Adrenal gland (tissue), 9 donors: ENCODE measurements at regions not wholly inside any gene's neighbourhood (a gene's known extent, or its start where the extent isn't known, plus 50 kb on each side); places are given as distances from the start of the nearest gene placed in this dataset.

Experiments used
- DNase-seq, 7 donors: peaks; one replicate each; pipeline ENCODE4 v3.0.0-alpha.2; 2019 to 2020
- H3K27ac ChIP-seq, 5 donors: fragments of 200-600 bp; sonication (generic) in 4 of 5; 1 replicate in 3 of 5; 2 replicates in 2 of 5; pipeline versions ENCODE4 v1.5.1 to v1.8.0; 2016 to 2020; ENCODE audit warnings: mild to moderate bottlenecking in 1 of 5
- H3K27me3 ChIP-seq: fragments of 200-600 bp; 2 replicates; pipeline ENCODE4 v1.8.0; 2021
- H3K36me3 ChIP-seq, 2 donors: fragments of 200-600 bp; replicated peaks in 1 of 2; 1 replicate in 1 of 2; 2 replicates in 1 of 2; pipeline versions ENCODE4 v1.5.1 to v1.8.0; 2018 to 2022
- H3K4me1 ChIP-seq, 2 donors: fragments of 200-600 bp; replicated peaks in 1 of 2; 1 replicate in 1 of 2; 2 replicates in 1 of 2; pipeline versions ENCODE4 v1.5.1 to v1.8.0; 2018 to 2021
- H3K4me3 ChIP-seq, 4 donors: fragments of 200-600 bp; sonication (generic) in 3 of 4; one replicate each; pipeline ENCODE4 v1.5.1; 2016 to 2018
- H3K9me3 ChIP-seq, 3 donors: fragments of 200-600 bp; sonication (generic) in 1 of 3; replicated peaks in 1 of 3; 1 replicate in 2 of 3; 2 replicates in 1 of 3; pipeline versions ENCODE4 v1.5.1 to v1.8.0; 2016 to 2021
- POLR2A ChIP-seq, 2 donors: fragments of 450-650 bp; IDR thresholded peaks; one replicate each; pipeline ENCODE4 v1.6.1; 2017; ENCODE audit warnings: antibody characterized with exemption in 2 of 2, mild to moderate bottlenecking in 2 of 2, moderate library complexity in 1 of 2
- WGBS, 4 donors: extraction: QIAGEN DNeasy Blood & Tissue Kit in 2 of 4; methylation state at CpG; one replicate each; pipeline versions ENCODE4 v1.1.5 to v1.1.7; 2013 to 2017; 5-methylcytosine and 5-hydroxymethylcytosine counted together
- intact Hi-C, 2 donors: fragments of 100-400 bp; cut with DNase I; formaldehyde crosslinking; loops; one replicate each; pipeline versions ENCODE4 v1.14.1 to v1.15.0; 2022 to 2023
- TF ChIP-seq, protein P1 (sequence below), 6 experiments: fragments of 450-650 bp in 4 of 6; fragments of 200-600 bp in 2 of 6; sonication (generic) in 1 of 6; IDR thresholded peaks; 1 replicate in 5 of 6; 2 replicates in 1 of 6; pipeline versions ENCODE4 v1.5.1 to v1.8.0; 2016 to 2021; ENCODE audit warnings: antibody characterized with exemption in 6 of 6, mild to moderate bottlenecking in 2 of 6, moderate library complexity in 1 of 6
- donor health status: healthy with polysubstance abuse.
- donor health status: Bipolar disorder and iron deficiency.
- donor health status: DM: yes; HTN: yes; CAD: no.
- donor health status: DM: no; HTN: no; CAD: no.
- donor health status: DM: no; HTN: no; CAD: no.

DNA sequence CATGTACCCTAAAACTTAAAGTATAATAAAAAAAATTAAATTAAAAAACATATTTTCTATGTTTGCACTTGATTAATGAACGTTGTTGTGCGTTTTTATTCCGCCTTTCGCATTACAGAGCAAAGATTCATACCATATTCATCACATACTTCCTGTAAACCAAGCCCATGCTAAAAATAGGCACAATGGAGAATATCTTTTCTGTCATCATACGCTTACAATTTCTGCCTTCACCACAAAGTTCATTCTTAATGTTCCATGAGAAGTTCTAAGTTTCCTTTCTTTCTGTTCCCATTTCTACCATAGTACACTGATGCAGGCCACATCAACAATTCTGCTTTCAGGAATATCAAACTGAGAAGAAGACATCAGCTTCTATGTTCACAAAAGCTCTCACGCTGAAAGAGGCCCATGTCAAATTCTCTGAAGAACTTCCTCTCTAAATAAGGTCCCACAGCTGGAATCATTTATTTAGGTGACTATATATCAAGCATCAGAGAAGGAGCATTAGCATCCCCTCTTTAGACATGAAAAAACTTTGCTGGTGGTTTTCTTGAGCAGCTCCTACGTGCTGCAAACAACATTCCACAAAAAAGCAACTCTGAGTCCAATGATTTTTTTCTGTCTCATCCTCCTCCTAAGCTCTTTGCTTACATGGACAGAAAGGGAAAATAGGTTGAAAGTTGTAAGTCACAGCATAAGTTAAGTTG lies 456.4 kb downstream of the CDH10 start:
- Histone ChIP-seq H3K36me3 (no peaks in the 10 kb centered on the region), H3K9me3 (no peaks in the 10 kb centered on the region), H3K27me3 (no peaks in the 10 kb centered on the region), H3K4me3 (no peak overlapping the region), H3K4me1 (no peaks in the 10 kb centered on the region), H3K27ac (no peak overlapping the region)
- TF ChIP-seq, protein P1, sequence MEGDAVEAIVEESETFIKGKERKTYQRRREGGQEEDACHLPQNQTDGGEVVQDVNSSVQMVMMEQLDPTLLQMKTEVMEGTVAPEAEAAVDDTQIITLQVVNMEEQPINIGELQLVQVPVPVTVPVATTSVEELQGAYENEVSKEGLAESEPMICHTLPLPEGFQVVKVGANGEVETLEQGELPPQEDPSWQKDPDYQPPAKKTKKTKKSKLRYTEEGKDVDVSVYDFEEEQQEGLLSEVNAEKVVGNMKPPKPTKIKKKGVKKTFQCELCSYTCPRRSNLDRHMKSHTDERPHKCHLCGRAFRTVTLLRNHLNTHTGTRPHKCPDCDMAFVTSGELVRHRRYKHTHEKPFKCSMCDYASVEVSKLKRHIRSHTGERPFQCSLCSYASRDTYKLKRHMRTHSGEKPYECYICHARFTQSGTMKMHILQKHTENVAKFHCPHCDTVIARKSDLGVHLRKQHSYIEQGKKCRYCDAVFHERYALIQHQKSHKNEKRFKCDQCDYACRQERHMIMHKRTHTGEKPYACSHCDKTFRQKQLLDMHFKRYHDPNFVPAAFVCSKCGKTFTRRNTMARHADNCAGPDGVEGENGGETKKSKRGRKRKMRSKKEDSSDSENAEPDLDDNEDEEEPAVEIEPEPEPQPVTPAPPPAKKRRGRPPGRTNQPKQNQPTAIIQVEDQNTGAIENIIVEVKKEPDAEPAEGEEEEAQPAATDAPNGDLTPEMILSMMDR (IDR thresholded peaks at IDR 0.05): no peak
- TF ChIP-seq POLR2A (IDR thresholded peaks at IDR 0.05): no peak
- intact Hi-C loops: no loop called here
- WGBS, 4 donors: 75 to 82% (median 78%) methylated on average over 7 of the region's 7 CpGs
- DNase-seq: no peak

DNA sequence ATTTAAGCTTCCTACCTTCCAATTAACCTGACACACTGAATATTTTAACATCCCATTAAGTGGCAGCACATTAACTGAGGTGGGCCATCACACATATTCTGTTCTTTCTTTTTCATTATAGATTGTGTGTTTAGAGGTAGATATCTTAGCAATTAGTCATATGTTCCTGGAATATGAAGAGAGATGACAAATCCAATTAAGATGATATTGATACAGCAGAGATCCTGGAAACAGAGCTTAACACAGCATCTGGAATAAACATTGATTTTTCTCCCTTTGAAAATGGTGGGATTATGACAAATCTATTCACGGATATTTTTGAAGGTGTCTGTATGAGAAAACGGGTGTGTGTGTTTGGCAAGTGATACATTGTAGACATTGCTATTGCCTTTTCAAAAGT lies 448.0 kb downstream of the CDH10 start:
- no peak for DNase-seq
- H3K36me3 ChIP-seq: no peaks in the 10 kb centered on the region
- 66 to 86% (median 73%) methylated on average over 2 of the region's 2 CpGs for WGBS, 4 donors
- H3K4me1 ChIP-seq: no peaks in the 10 kb centered on the region
- H3K4me3 ChIP-seq: no peak overlapping the region
- no peaks in the 10 kb centered on the region for H3K9me3 ChIP-seq
- H3K27me3 ChIP-seq: no peaks in the 10 kb centered on the region
- H3K27ac ChIP-seq: no peak overlapping the region
- no peak for TF ChIP-seq POLR2A (IDR thresholded peaks at IDR 0.05)
- TF ChIP-seq, protein P1 (IDR thresholded peaks at IDR 0.05): no peak
- intact Hi-C loops: no loop called here

DNA sequence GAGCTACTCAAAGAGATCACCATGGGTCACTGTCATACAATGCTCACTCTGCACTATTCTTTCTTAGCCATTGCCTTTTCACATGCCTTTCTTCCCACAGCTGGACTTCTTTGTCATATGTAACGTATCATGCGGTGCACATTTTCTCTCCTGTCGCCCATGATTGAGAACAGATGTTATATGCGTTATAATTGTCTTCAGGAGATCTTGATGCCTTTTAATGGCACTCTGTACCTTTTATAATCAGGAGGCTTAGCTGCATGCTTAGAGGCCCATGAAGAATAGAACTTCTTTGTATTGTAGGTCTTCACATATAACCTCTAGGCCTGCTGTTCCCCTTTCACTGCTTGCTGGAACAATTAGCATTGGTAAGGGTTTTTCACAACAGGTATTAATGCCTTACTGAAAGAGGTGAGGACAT lies 436.1 kb downstream of the CDH10 start:
- no peaks in the 10 kb centered on the region for H3K4me1 ChIP-seq
- H3K9me3 ChIP-seq: peaks cover 0 to 8% (median 0%) of the 10 kb centered on the region in 3 donors
- no peak for TF ChIP-seq POLR2A (IDR thresholded peaks at IDR 0.05)
- TF ChIP-seq, protein P1 (IDR thresholded peaks at IDR 0.05): no peak
- H3K27me3 ChIP-seq: no peaks in the 10 kb centered on the region
- intact Hi-C loops: no loop called here
- H3K27ac ChIP-seq: no peak overlapping the region
- no peaks in the 10 kb centered on the region for H3K36me3 ChIP-seq
- 60 to 73% (median 65%) methylated on average over 4 of the region's 4 CpGs for WGBS, 4 donors
- no peak for DNase-seq
- H3K4me3 ChIP-seq: no peak overlapping the region

DNA sequence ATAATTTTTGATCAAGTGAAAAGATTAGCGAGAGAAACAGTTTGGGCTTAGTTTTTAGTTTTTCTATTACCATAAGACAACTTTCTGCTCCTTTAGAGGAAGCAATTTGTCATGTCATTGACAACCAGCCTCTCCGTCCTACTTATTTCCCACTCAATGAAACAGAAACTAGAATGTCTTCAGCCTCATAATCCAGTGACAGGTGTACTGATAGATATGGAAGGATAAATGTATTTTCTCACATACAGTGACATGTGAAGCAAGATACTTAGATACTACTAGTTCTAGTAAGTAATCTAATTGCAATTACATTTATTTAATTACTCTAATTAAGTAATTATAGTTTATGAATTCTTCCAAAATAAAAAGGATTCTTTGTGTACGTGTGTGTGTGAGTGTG lies 429.7 kb downstream of the CDH10 start:
- WGBS, 4 donors: 66 to 75% (median 71%) methylated on average over 3 of the region's 3 CpGs
- intact Hi-C loops: no loop called here
- H3K9me3 ChIP-seq: peaks cover 0 to 8% (median 0%) of the 10 kb centered on the region in 3 donors
- no peak overlapping the region for H3K4me3 ChIP-seq
- no peaks in the 10 kb centered on the region for H3K4me1 ChIP-seq
- no peaks in the 10 kb centered on the region for H3K36me3 ChIP-seq
- no peak for DNase-seq
- TF ChIP-seq POLR2A (IDR thresholded peaks at IDR 0.05): no peak
- TF ChIP-seq, protein P1 (IDR thresholded peaks at IDR 0.05): no peak
- H3K27me3 ChIP-seq: no peaks in the 10 kb centered on the region
- no peak overlapping the region for H3K27ac ChIP-seq
